Bronchial epithelial cell (primary cell): ENCODE measurements at regions not wholly inside any gene's neighbourhood (a gene's known extent, or its start where the extent isn't known, plus 50 kb on each side); places are given as distances from the start of the nearest gene placed in this dataset.

Experiments used
- DNase-seq: peaks from one replicate; pipeline ENCODE4 v3.0.0-alpha.2; 2010; ENCODE audit warnings: low read depth
- FAIRE-seq: peaks from 2 replicates; lab custom pipeline; 2011; peaks lifted over from hg19 to GRCh38; lab: Jason Lieb, UNC
- H3K27me3 ChIP-seq: 2 replicates; pipeline ENCODE4 v1.5.1; 2011; ENCODE audit warnings: low read length; ENCODE audit not compliant: control insufficient read depth, insufficient read depth
- H3K36me3 ChIP-seq: 2 replicates; pipeline ENCODE4 v1.5.1; 2011; ENCODE audit warnings: low read length; ENCODE audit not compliant: control insufficient read depth, insufficient read depth
- H3K4me3 ChIP-seq: 2 replicates; pipeline ENCODE4 v1.5.1; 2011; ENCODE audit warnings: mild to moderate bottlenecking, low read depth, low read length, control low read depth
- TF ChIP-seq, protein P1 (sequence below): IDR thresholded peaks from 2 replicates; pipeline ENCODE4 v1.5.1; 2011; ENCODE audit warnings: mild to moderate bottlenecking, moderate library complexity, low read length, control low read depth, inconsistent platforms; ENCODE audit not compliant: insufficient read depth, severe bottlenecking

DNA sequence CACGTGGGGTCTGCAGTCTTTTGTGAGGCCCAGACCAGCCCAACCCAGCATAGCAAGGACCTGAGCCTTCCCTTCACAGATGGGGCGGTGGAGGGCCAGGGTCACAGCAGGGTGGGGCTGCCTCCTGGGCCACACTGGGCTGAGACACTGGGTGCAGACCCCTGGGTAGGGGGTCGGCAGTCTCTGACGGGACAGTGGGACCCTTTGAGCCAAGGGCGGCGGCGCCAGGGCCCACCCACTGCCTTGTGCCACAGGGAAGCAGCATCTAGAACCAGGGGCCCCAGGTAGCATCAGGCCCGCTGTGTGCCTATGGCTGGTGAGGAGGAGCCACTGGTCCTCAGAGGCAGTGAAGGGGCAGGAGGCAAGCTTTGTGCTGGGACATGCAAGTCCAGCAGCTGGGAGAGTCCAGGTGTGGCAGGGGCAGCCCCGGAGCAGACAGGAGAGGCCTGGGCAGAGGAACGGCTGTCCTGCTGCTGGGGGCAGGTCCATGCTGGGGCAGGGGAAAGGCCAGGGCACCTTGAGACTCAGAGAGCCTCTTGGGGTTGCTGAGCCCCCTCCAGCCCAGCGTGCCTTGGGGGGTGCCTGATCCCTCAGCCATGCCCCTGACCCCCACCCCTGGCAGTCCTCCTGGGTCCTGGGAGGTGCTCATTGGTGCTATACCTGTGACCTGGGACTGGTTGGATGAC, 131.3 kb upstream of the NKX1-1 start:
- FAIRE-seq, result no peak

DNA sequence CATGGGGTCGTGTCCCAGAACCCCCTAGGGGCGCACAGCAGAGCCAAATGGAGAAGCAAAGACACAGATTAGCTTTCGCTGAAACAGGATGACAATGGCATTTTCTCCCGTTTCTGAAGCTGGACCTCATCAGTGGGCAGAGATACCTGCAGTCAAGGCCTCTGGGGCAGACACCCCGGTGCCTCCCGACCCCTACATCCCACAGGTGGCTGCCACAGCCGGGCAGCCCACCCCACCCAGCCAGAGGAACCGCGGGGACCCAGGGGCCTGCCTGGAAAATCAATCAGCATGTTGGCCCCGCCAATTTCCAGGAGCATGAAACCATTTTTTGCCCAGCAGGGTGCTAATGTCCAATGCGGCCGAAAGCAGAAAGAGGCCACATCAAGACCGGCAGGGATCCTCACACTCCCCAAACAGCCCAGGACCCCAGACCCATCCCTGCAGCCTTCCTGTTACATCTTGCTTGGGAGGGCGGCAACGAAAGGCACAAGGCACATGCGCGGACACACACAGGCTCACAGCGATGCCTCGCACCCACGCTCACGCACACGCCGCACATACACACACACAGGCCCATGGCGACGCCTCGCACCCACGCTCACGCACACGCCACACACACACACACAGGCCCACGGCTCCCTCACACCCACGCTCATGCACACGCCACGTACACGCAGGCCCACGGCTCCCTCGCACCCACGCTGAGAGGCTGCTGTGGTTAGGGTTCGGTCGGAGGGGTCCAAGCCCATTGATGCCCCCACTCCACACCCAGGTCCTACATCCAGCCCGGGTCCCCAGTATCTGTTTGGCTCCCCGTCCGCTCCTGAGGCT, 130.6 kb upstream of the NKX1-1 start:
- no peak for FAIRE-seq
- H3K27me3 ChIP-seq, result no peaks in the 10 kb centered on the region
- no peak overlapping the region for H3K4me3 ChIP-seq
- no peaks in the 10 kb centered on the region for H3K36me3 ChIP-seq
- TF ChIP-seq, protein P1, sequence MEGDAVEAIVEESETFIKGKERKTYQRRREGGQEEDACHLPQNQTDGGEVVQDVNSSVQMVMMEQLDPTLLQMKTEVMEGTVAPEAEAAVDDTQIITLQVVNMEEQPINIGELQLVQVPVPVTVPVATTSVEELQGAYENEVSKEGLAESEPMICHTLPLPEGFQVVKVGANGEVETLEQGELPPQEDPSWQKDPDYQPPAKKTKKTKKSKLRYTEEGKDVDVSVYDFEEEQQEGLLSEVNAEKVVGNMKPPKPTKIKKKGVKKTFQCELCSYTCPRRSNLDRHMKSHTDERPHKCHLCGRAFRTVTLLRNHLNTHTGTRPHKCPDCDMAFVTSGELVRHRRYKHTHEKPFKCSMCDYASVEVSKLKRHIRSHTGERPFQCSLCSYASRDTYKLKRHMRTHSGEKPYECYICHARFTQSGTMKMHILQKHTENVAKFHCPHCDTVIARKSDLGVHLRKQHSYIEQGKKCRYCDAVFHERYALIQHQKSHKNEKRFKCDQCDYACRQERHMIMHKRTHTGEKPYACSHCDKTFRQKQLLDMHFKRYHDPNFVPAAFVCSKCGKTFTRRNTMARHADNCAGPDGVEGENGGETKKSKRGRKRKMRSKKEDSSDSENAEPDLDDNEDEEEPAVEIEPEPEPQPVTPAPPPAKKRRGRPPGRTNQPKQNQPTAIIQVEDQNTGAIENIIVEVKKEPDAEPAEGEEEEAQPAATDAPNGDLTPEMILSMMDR, result no peak
- no peak for DNase-seq

More for the DNA sequence above, 131.3 kb upstream of the NKX1-1 start:
- H3K27me3 ChIP-seq, result no peaks in the 10 kb centered on the region
- TF ChIP-seq, protein P1, result no peak
- DNase-seq, result no peak
- no peak overlapping the region for H3K4me3 ChIP-seq
- H3K36me3 ChIP-seq, result no peaks in the 10 kb centered on the region

GRCh38 chr4:1535926-1536578, 129.8 kb upstream of the NKX1-1 start:
- H3K4me3 ChIP-seq, result no peak overlapping the region
- TF ChIP-seq, protein P1, result no peak
- H3K36me3 ChIP-seq, result no peaks in the 10 kb centered on the region
- no peaks in the 10 kb centered on the region for H3K27me3 ChIP-seq
- no peak for DNase-seq
- no peak for FAIRE-seq

GRCh38 chr4:1534876-1535526, 128.8 kb upstream of the NKX1-1 start:
- Histone ChIP-seq H3K4me3 (no peak overlapping the region), H3K27me3 (no peaks in the 10 kb centered on the region), H3K36me3 (no peaks in the 10 kb centered on the region)
- TF ChIP-seq, protein P1, result no peak
- FAIRE-seq (peak; percentile 58), DNase-seq (no peak)

DNA sequence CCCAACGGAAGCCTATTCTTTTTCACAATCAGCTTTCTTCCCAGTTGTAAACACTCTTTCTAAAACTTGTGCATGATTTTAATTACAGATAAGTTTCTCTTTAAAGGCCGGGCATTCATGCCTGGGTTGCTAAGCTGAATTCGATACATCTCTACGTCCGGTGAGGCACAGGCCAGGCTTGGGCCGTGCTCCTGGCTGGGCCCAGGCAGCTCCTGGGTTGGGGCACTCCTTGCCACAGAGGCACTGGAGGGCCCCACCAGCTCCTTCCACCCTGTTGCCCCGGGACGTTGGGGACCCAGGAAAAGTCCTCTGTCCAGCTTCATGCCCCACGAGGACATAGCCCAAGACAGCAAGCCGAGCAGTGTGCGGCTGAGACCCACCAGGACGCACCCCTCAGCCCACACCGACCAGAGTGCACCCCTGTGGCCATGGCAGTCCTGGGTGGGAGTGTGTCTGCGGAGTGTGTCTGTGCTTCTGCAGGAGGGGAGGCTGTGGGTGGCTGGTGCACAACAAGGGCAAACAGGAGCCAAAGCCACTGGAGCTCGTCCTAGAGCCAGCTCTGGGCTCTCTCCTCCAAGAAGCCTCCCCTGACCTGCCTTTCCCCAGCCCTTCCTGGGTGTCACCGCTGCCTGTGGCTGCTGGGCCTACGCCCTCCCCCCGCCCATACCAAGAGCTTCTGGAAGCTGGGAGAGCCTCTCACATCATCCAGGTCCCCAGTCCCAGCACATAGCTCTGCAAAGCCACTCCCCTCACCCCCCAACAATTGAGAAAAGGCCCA, 128.0 kb upstream of the NKX1-1 start:
- TF ChIP-seq, protein P1, result no peak
- DNase-seq (no peak), FAIRE-seq (no peak)
- no peaks in the 10 kb centered on the region for H3K36me3 ChIP-seq
- no peak overlapping the region for H3K4me3 ChIP-seq
- H3K27me3 ChIP-seq, result no peaks in the 10 kb centered on the region
